GM12865 (cell line): ENCODE measurements at regions not wholly inside any gene's neighbourhood (a gene's known extent, or its start where the extent isn't known, plus 50 kb on each side); places are given as distances from the start of the nearest gene placed in this dataset.

Experiments
- DNase-seq: peaks from one replicate; pipeline ENCODE4 v3.0.0; 2010; ENCODE audit warnings: low read depth
- H3K4me3 ChIP-seq: 2 replicates; pipeline ENCODE4 v1.5.1; 2011; ENCODE audit warnings: mild to moderate bottlenecking, low read depth, low read length, control low read depth
- CTCF ChIP-seq: IDR thresholded peaks from 2 replicates; pipeline ENCODE4 v1.5.1; 2011; ENCODE audit warnings: low read length, control low read depth, low read depth, inconsistent platforms; ENCODE audit not compliant: insufficient read depth; ENCODE audit errors: missing control alignments

GRCh38 chr4:175394208-175394607 lies 417.9 kb downstream of the GPM6A start:
- TF ChIP-seq CTCF, result no peak
- DNase-seq, result no peak
- H3K4me3 ChIP-seq, result no peak overlapping the region

- DNase-seq, result no peak
- TF ChIP-seq CTCF, result no peak
- H3K4me3 ChIP-seq, result no peak overlapping the region
These were observed 406.1 kb downstream of the GPM6A start for GRCh38 chr4:175405961-175406360.

- TF ChIP-seq CTCF, result no peak
- no peak for DNase-seq
- H3K4me3 ChIP-seq, result no peak overlapping the region
These were observed 404.1 kb downstream of the GPM6A start for GRCh38 chr4:175407926-175408325.

GRCh38 chr4:175411251-175411650 lies 400.8 kb downstream of the GPM6A start:
- no peak for DNase-seq
- TF ChIP-seq CTCF, result no peak
- no peak overlapping the region for H3K4me3 ChIP-seq

- TF ChIP-seq CTCF, result no peak
- H3K4me3 ChIP-seq, result no peak overlapping the region
- DNase-seq, result no peak
These were observed 399.9 kb downstream of the GPM6A start for GRCh38 chr4:175412161-175412560.

- H3K4me3 ChIP-seq, result no peak overlapping the region
- TF ChIP-seq CTCF, result no peak
- no peak for DNase-seq
These were observed 399.3 kb downstream of the GPM6A start for GRCh38 chr4:175412746-175413145.

- DNase-seq, result no peak
- H3K4me3 ChIP-seq, result no peak overlapping the region
- no peak for TF ChIP-seq CTCF
These were observed 398.5 kb downstream of the GPM6A start for GRCh38 chr4:175413561-175413960.
